Fibroblast of skin of scalp (primary cell): ENCODE measurements at regions not wholly inside any gene's neighbourhood (a gene's known extent, or its start where the extent isn't known, plus 50 kb on each side); places are given as distances from the start of the nearest gene placed in this dataset.

Experiments
- DNase-seq: peaks from one replicate; pipeline ENCODE4 v3.0.0-alpha.2; 2013

GRCh38 chr2:2825516-2826208 lies 494.6 kb upstream of the MYT1L start:
- DNase-seq: no peak

- no peak for DNase-seq
Observed at GRCh38 chr2:2825062-2825461, 494.0 kb upstream of the MYT1L start.

GRCh38 chr2:2824588-2824987 lies 493.5 kb upstream of the MYT1L start:
- no peak for DNase-seq

GRCh38 chr2:2823061-2823753 lies 492.1 kb upstream of the MYT1L start:
- DNase-seq: no peak

- no peak for DNase-seq
Observed at GRCh38 chr2:2822143-2822542, 491.1 kb upstream of the MYT1L start.

GRCh38 chr2:2812648-2813047 lies 481.6 kb upstream of the MYT1L start:
- DNase-seq: no peak

GRCh38 chr2:2812117-2812516 lies 481.0 kb upstream of the MYT1L start:
- DNase-seq: no peak

GRCh38 chr2:2810504-2810903 lies 479.4 kb upstream of the MYT1L start:
- no peak for DNase-seq

GRCh38 chr2:2809771-2810170 lies 478.7 kb upstream of the MYT1L start:
- DNase-seq: no peak

GRCh38 chr2:2808551-2809058 lies 477.5 kb upstream of the MYT1L start:
- DNase-seq: no peak

GRCh38 chr2:2806711-2807110 lies 475.6 kb upstream of the MYT1L start:
- DNase-seq: no peak

- no peak for DNase-seq
Observed at GRCh38 chr2:2805263-2805662, 474.2 kb upstream of the MYT1L start.

- no peak for DNase-seq
Observed at GRCh38 chr2:2804528-2804927, 473.5 kb upstream of the MYT1L start.

- DNase-seq: no peak
Observed at GRCh38 chr2:2801458-2801857, 470.4 kb upstream of the MYT1L start.

- no peak for DNase-seq
Observed at GRCh38 chr2:2800697-2801096, 469.6 kb upstream of the MYT1L start.

GRCh38 chr2:2800001-2800400 lies 468.9 kb upstream of the MYT1L start:
- no peak for DNase-seq

- DNase-seq: no peak
Observed at GRCh38 chr2:2799151-2799697, 468.1 kb upstream of the MYT1L start.

- no peak for DNase-seq
Observed at GRCh38 chr2:2798337-2798736, 467.3 kb upstream of the MYT1L start.

GRCh38 chr2:2797797-2798196 lies 466.7 kb upstream of the MYT1L start:
- no peak for DNase-seq

- no peak for DNase-seq
Observed at GRCh38 chr2:2796207-2796606, 465.1 kb upstream of the MYT1L start.

- no peak for DNase-seq
Observed at GRCh38 chr2:2795438-2796091, 464.5 kb upstream of the MYT1L start.

- no peak for DNase-seq
Observed at GRCh38 chr2:2793925-2794560, 463.0 kb upstream of the MYT1L start.

GRCh38 chr2:2793514-2793913 lies 462.4 kb upstream of the MYT1L start:
- DNase-seq: no peak
